BE2C (cell line): ENCODE measurements at regions not wholly inside any gene's neighbourhood (a gene's known extent, or its start where the extent isn't known, plus 50 kb on each side); places are given as distances from the start of the nearest gene placed in this dataset.

Experiments used
- DNase-seq: peaks from one replicate; pipeline ENCODE4 v3.0.0-alpha.2; 2020
- H3K27me3 ChIP-seq: fragments of 250-450 bp; sonication (Bioruptor Pico); 2 replicates; pipeline ENCODE4 v1.5.1; 2020; ENCODE audit warnings: mild to moderate bottlenecking
- H3K36me3 ChIP-seq: fragments of 250-450 bp; sonication (Bioruptor Pico); 2 replicates; pipeline ENCODE4 v1.5.1; 2020; ENCODE audit warnings: mild to moderate bottlenecking
- H3K4me1 ChIP-seq: fragments of 250-450 bp; sonication (Bioruptor Pico); 2 replicates; pipeline ENCODE4 v1.5.1; 2020
- H3K4me3 ChIP-seq: 2 replicates; pipeline ENCODE4 v1.5.1; 2011; ENCODE audit warnings: low read depth, low read length
- H3K9me3 ChIP-seq: fragments of 250-450 bp; sonication (Bioruptor Pico); 2 replicates; pipeline ENCODE4 v1.5.1; 2020
- TF ChIP-seq, protein P1 (sequence below): IDR thresholded peaks from 2 replicates; pipeline ENCODE4 v1.5.1; 2012; ENCODE audit warnings: mild to moderate bottlenecking, low read depth, low read length

DNA sequence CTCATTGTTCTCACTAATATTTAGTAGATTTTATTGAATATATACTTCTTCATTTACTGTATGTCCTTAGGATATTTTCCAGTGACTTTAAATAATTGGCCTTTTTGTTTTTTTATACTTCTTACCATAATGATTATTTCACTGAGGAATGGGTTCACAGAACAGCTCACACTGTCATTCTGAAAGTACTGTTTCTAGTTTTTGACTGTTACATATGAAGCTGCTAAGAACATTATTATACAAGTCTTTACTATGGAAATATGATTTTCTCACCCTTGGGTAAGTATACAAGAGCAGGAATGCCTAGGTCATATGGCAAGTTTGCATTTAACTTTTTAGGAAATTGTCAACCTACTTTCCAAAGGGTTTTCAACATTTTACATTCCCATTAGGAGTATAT is 343.1 kb downstream of the CCER1 start:
- Histone ChIP-seq H3K27me3 (no peaks in the 10 kb centered on the region), H3K9me3 (no peaks in the 10 kb centered on the region), H3K36me3 (no peaks in the 10 kb centered on the region), H3K4me1 (no peaks in the 10 kb centered on the region), H3K4me3 (no peak overlapping the region)
- TF ChIP-seq, protein P1, sequence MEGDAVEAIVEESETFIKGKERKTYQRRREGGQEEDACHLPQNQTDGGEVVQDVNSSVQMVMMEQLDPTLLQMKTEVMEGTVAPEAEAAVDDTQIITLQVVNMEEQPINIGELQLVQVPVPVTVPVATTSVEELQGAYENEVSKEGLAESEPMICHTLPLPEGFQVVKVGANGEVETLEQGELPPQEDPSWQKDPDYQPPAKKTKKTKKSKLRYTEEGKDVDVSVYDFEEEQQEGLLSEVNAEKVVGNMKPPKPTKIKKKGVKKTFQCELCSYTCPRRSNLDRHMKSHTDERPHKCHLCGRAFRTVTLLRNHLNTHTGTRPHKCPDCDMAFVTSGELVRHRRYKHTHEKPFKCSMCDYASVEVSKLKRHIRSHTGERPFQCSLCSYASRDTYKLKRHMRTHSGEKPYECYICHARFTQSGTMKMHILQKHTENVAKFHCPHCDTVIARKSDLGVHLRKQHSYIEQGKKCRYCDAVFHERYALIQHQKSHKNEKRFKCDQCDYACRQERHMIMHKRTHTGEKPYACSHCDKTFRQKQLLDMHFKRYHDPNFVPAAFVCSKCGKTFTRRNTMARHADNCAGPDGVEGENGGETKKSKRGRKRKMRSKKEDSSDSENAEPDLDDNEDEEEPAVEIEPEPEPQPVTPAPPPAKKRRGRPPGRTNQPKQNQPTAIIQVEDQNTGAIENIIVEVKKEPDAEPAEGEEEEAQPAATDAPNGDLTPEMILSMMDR = no peak
- no peak for DNase-seq

DNA sequence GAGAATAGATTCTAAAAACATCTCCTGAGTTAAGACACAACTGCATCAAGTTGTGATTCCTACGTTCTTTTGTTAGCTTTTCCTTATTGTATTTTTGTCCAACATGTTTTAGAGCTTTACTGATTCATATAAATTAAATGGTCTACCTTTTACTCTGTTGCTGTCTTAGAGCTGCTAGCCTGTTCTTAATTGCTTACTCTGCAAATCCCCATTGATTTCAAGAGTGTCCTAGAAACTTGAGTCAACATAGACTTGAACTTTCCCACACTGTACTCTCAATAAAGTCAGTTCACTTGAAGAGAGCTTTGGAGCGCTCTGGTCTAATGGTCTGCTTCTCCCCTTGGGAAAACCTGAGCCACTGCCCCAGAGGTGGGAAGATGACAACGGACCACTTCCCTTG is 343.9 kb downstream of the CCER1 start:
- no peaks in the 10 kb centered on the region for H3K9me3 ChIP-seq
- TF ChIP-seq, protein P1 = no peak
- H3K36me3 ChIP-seq = no peaks in the 10 kb centered on the region
- no peaks in the 10 kb centered on the region for H3K27me3 ChIP-seq
- no peak for DNase-seq
- H3K4me3 ChIP-seq = no peak overlapping the region
- H3K4me1 ChIP-seq = no peaks in the 10 kb centered on the region

DNA sequence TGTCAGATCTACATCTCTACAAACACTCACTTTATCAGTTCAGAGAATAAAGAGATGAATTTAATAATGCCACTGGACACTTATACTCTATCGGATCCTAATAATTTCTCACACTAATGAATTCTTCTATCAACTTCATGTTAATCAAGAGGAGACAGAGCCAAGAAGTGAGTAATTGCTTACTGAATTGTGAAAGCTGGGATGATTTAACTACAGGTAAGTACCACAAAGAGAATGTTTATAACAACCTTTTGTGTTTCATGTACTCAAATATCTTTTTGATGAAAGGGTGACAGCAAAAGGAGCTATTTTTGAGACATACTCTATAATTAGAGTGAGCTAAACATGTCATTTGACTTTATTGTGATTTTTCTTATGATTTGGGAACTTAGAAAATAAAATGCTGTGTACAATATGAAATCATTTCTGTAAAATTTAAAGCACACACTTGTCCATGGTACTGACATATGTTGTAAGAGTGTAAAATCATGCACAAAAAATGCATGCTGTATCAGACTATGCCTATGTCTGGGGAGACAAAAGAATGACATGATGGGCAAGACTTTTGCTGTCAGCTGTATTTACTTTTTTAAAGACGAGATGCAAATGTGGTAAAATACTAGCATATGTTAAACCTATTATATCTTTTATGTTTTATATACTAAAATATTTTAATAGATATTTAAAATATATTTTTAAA is 361.2 kb downstream of the CCER1 start:
- TF ChIP-seq, protein P1 = no peak
- Histone ChIP-seq H3K36me3 (no peaks in the 10 kb centered on the region), H3K4me1 (no peaks in the 10 kb centered on the region), H3K4me3 (no peak overlapping the region), H3K9me3 (no peaks in the 10 kb centered on the region), H3K27me3 (no peaks in the 10 kb centered on the region)
- DNase-seq = no peak

DNA sequence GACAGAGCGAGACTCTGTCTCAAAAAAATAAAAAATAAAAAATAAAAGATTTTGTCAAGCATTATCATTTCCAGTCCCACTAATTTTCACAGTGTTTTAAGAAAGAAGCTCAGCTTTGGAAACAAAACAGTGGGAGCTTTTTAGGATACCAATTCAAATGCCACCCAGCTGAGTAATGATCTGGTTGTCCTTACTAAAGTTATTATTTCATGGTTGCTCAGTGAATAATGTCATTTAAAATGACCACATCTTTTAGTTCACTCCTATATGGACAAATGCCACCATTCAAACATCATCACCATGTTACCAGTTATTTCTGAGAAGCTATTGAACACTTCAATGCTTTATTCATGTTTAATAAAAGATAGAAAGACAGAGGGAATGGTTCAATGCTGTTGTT is 365.0 kb downstream of the CCER1 start:
- TF ChIP-seq, protein P1 = no peak
- H3K4me1 ChIP-seq = no peaks in the 10 kb centered on the region
- H3K9me3 ChIP-seq = no peaks in the 10 kb centered on the region
- no peak overlapping the region for H3K4me3 ChIP-seq
- H3K36me3 ChIP-seq = no peaks in the 10 kb centered on the region
- DNase-seq = no peak
- H3K27me3 ChIP-seq = no peaks in the 10 kb centered on the region

DNA sequence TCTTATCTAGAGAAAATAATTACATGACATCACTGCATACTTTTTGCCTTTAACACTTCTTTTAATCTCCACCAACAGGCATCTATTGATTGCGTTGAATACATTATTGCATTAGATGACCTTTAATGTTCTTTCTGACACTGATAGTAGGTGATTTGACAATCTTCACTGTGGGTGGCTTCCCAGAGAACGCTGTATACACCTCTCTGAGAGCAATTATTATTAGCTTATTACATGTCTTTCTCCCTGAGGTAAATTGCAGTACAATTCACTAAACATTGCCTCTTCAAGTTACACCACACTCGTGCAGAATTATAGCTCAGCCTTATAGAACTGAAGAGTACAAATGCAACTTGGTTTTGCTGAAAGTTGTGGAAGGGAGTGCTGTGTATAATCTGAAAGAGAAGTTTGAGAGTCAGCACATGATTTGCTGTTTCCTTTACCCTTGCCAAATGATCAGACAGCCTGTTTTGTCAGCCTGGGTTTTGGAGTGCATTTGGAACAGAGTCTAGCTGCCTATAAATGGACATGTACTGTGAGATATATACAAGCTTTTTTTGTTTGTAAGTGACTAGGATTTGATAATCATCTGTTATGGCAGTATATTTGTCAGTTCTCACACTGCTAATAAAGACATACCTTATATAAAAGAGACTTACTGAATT is 369.2 kb downstream of the CCER1 start:
- DNase-seq = no peak
- no peak overlapping the region for H3K4me3 ChIP-seq

More for the DNA sequence above, 369.2 kb downstream of the CCER1 start:
- H3K4me1 ChIP-seq = no peaks in the 10 kb centered on the region
- no peaks in the 10 kb centered on the region for H3K9me3 ChIP-seq
- no peaks in the 10 kb centered on the region for H3K27me3 ChIP-seq
- TF ChIP-seq, protein P1 = no peak
- no peaks in the 10 kb centered on the region for H3K36me3 ChIP-seq
